B cell (primary cell): ENCODE measurements at regions not wholly inside any gene's neighbourhood (a gene's known extent, or its start where the extent isn't known, plus 50 kb on each side); places are given as distances from the start of the nearest gene placed in this dataset.

Experiments
- CTCF ChIP-seq: fragments of 200-600 bp; IDR thresholded peaks from one replicate; pipeline ENCODE4 v1.8.0; 2022; ENCODE audit warnings: antibody characterized with exemption, mild to moderate bottlenecking
- EZH2 ChIP-seq: IDR thresholded peaks from 2 replicates; pipeline ENCODE4 v1.6.1; 2012; ENCODE audit warnings: borderline replicate concordance, low read depth, mild to moderate bottlenecking, moderate library complexity, low read length; ENCODE audit not compliant: insufficient read depth, poor library complexity, severe bottlenecking

- no peak for TF ChIP-seq CTCF
- no peak for TF ChIP-seq EZH2
These were observed 2050.7 kb downstream of the ARAP2 start for GRCh38 chr4:34193451-34194154.
